ENCODE measurements at regions not wholly inside any gene's neighbourhood (a gene's known extent, or its start where the extent isn't known, plus 50 kb on each side); places are given as distances from the start of the nearest gene placed in this dataset.

GRCh38 chr6:9422138-9422537 lies 986.8 kb upstream of the SLC35B3 start:
- WGBS, 2 donors: 84 to 87% methylated on average over 2 of the region's 2 CpGs
- Histone ChIP-seq H3K27me3 (ENCODE audit: control insufficient read depth in 1 of 2, insufficient read depth in 2 of 2, low read length in 1 of 2) (no peaks in the 10 kb centered on the region), H3K4me1 (ENCODE audit: control insufficient read depth in 1 of 2, insufficient read depth in 2 of 2, low read length in 2 of 2) (no peaks in the 10 kb centered on the region), H3K27ac (ENCODE audit: low read depth in 1 of 2, low read length in 2 of 2) (no peak overlapping the region), H3K36me3 (ENCODE audit: control insufficient read depth in 1 of 2, insufficient read depth in 2 of 2, low read length in 1 of 2) (no peaks in the 10 kb centered on the region), H3K4me3 (ENCODE audit: low read length in 2 of 2) (no peak overlapping the region), H3K9me3 (ENCODE audit: control insufficient read depth, low read length) (no peaks in the 10 kb centered on the region)
- no peak for DNase-seq
- intact Hi-C loops (cut with DNase I): no loop called here
- ATAC-seq (ENCODE audit: low FRiP score): no peak

- 63 to 75% methylated on average over 6 of the region's 6 CpGs for WGBS, 2 donors
- DNase-seq (no peak), ATAC-seq (ENCODE audit: low FRiP score) (no peak)
- Histone ChIP-seq H3K4me3 (ENCODE audit: low read length in 2 of 2) (no peak overlapping the region), H3K9me3 (ENCODE audit: control insufficient read depth, low read length) (no peaks in the 10 kb centered on the region), H3K4me1 (ENCODE audit: control insufficient read depth in 1 of 2, insufficient read depth in 2 of 2, low read length in 2 of 2) (no peaks in the 10 kb centered on the region), H3K27me3 (ENCODE audit: control insufficient read depth in 1 of 2, insufficient read depth in 2 of 2, low read length in 1 of 2) (no peaks in the 10 kb centered on the region), H3K27ac (ENCODE audit: low read depth in 1 of 2, low read length in 2 of 2) (no peak overlapping the region), H3K36me3 (ENCODE audit: control insufficient read depth in 1 of 2, insufficient read depth in 2 of 2, low read length in 1 of 2) (no peaks in the 10 kb centered on the region)
- intact Hi-C loops (cut with DNase I): no loop called here
Measured at GRCh38 chr6:9420316-9421015, 985.1 kb upstream of the SLC35B3 start.

GRCh38 chr6:9417400-9417799 lies 982.1 kb upstream of the SLC35B3 start:
- ATAC-seq (ENCODE audit: low FRiP score) (no peak), DNase-seq (no peak)
- H3K9me3 ChIP-seq (ENCODE audit: control insufficient read depth, low read length): no peaks in the 10 kb centered on the region
- H3K36me3 ChIP-seq (ENCODE audit: control insufficient read depth in 1 of 2, insufficient read depth in 2 of 2, low read length in 1 of 2): no peaks in the 10 kb centered on the region
- intact Hi-C loops (cut with DNase I): no loop called here
- H3K4me1 ChIP-seq (ENCODE audit: control insufficient read depth in 1 of 2, insufficient read depth in 2 of 2, low read length in 2 of 2): no peaks in the 10 kb centered on the region
- no peak overlapping the region for H3K27ac ChIP-seq (ENCODE audit: low read depth in 1 of 2, low read length in 2 of 2)
- no peaks in the 10 kb centered on the region for H3K27me3 ChIP-seq (ENCODE audit: control insufficient read depth in 1 of 2, insufficient read depth in 2 of 2, low read length in 1 of 2)
- no peak overlapping the region for H3K4me3 ChIP-seq (ENCODE audit: low read length in 2 of 2)
- 70 to 76% methylated on average over 2 of the region's 2 CpGs for WGBS, 2 donors

GRCh38 chr6:9412951-9413559 lies 977.7 kb upstream of the SLC35B3 start:
- intact Hi-C loops (cut with DNase I): no loop called here

GRCh38 chr6:9409126-9409525 lies 973.8 kb upstream of the SLC35B3 start:
- no peak for ATAC-seq (ENCODE audit: low FRiP score)
- H3K9me3 ChIP-seq (ENCODE audit: control insufficient read depth, low read length): no peaks in the 10 kb centered on the region

More at GRCh38 chr6:9412951-9413559, 977.7 kb upstream of the SLC35B3 start:
- H3K4me3 ChIP-seq (ENCODE audit: low read length in 2 of 2): no peak overlapping the region
- no peak for ATAC-seq (ENCODE audit: low FRiP score)
- no peaks in the 10 kb centered on the region for H3K4me1 ChIP-seq (ENCODE audit: control insufficient read depth in 1 of 2, insufficient read depth in 2 of 2, low read length in 2 of 2)
- WGBS, 2 donors: 22 to 30% methylated on average over 5 of the region's 5 CpGs
- H3K27me3 ChIP-seq (ENCODE audit: control insufficient read depth in 1 of 2, insufficient read depth in 2 of 2, low read length in 1 of 2): no peaks in the 10 kb centered on the region
- H3K27ac ChIP-seq (ENCODE audit: low read depth in 1 of 2, low read length in 2 of 2): no peak overlapping the region
- no peak for DNase-seq
- H3K9me3 ChIP-seq (ENCODE audit: control insufficient read depth, low read length): no peaks in the 10 kb centered on the region
- H3K36me3 ChIP-seq (ENCODE audit: control insufficient read depth in 1 of 2, insufficient read depth in 2 of 2, low read length in 1 of 2): no peaks in the 10 kb centered on the region

GRCh38 chr6:9408402-9409117 lies 973.2 kb upstream of the SLC35B3 start:
- Histone ChIP-seq H3K4me1 (ENCODE audit: control insufficient read depth in 1 of 2, insufficient read depth in 2 of 2, low read length in 2 of 2) (no peaks in the 10 kb centered on the region), H3K27me3 (ENCODE audit: control insufficient read depth in 1 of 2, insufficient read depth in 2 of 2, low read length in 1 of 2) (no peaks in the 10 kb centered on the region), H3K27ac (ENCODE audit: low read depth in 1 of 2, low read length in 2 of 2) (no peak overlapping the region), H3K4me3 (ENCODE audit: low read length in 2 of 2) (no peak overlapping the region), H3K36me3 (ENCODE audit: control insufficient read depth in 1 of 2, insufficient read depth in 2 of 2, low read length in 1 of 2) (no peaks in the 10 kb centered on the region), H3K9me3 (ENCODE audit: control insufficient read depth, low read length) (no peaks in the 10 kb centered on the region)
- no peak for ATAC-seq (ENCODE audit: low FRiP score)
- 66 to 72% methylated on average over 2 of the region's 2 CpGs for WGBS, 2 donors
- no peak for DNase-seq
- intact Hi-C loops (cut with DNase I): no loop called here

More at GRCh38 chr6:9409126-9409525, 973.8 kb upstream of the SLC35B3 start:
- DNase-seq: no peak
- WGBS, 2 donors: 31 to 37% methylated on average over 2 of the region's 2 CpGs
- Histone ChIP-seq H3K4me1 (ENCODE audit: control insufficient read depth in 1 of 2, insufficient read depth in 2 of 2, low read length in 2 of 2) (no peaks in the 10 kb centered on the region), H3K27me3 (ENCODE audit: control insufficient read depth in 1 of 2, insufficient read depth in 2 of 2, low read length in 1 of 2) (no peaks in the 10 kb centered on the region), H3K27ac (ENCODE audit: low read depth in 1 of 2, low read length in 2 of 2) (no peak overlapping the region), H3K36me3 (ENCODE audit: control insufficient read depth in 1 of 2, insufficient read depth in 2 of 2, low read length in 1 of 2) (no peaks in the 10 kb centered on the region), H3K4me3 (ENCODE audit: low read length in 2 of 2) (no peak overlapping the region)
- intact Hi-C loops (cut with DNase I): no loop called here

GRCh38 chr6:9405825-9406224 lies 970.5 kb upstream of the SLC35B3 start:
- intact Hi-C loops (cut with DNase I): no loop called here
- no peak for ATAC-seq (ENCODE audit: low FRiP score)
- H3K36me3 ChIP-seq (ENCODE audit: control insufficient read depth in 1 of 2, insufficient read depth in 2 of 2, low read length in 1 of 2): no peaks in the 10 kb centered on the region
- no peaks in the 10 kb centered on the region for H3K9me3 ChIP-seq (ENCODE audit: control insufficient read depth, low read length)
- WGBS, 2 donors: 84 to 89% methylated on average over 7 of the region's 7 CpGs
- H3K4me3 ChIP-seq (ENCODE audit: low read length in 2 of 2): no peak overlapping the region
- no peaks in the 10 kb centered on the region for H3K4me1 ChIP-seq (ENCODE audit: control insufficient read depth in 1 of 2, insufficient read depth in 2 of 2, low read length in 2 of 2)
- H3K27me3 ChIP-seq (ENCODE audit: control insufficient read depth in 1 of 2, insufficient read depth in 2 of 2, low read length in 1 of 2): no peaks in the 10 kb centered on the region
- DNase-seq: no peak
- no peak overlapping the region for H3K27ac ChIP-seq (ENCODE audit: low read depth in 1 of 2, low read length in 2 of 2)

- 87 to 88% methylated on average over 6 of the region's 6 CpGs for WGBS, 2 donors
- H3K36me3 ChIP-seq (ENCODE audit: control insufficient read depth in 1 of 2, insufficient read depth in 2 of 2, low read length in 1 of 2): no peaks in the 10 kb centered on the region
- no peaks in the 10 kb centered on the region for H3K4me1 ChIP-seq (ENCODE audit: control insufficient read depth in 1 of 2, insufficient read depth in 2 of 2, low read length in 2 of 2)
- H3K4me3 ChIP-seq (ENCODE audit: low read length in 2 of 2): no peak overlapping the region
- no peak overlapping the region for H3K27ac ChIP-seq (ENCODE audit: low read depth in 1 of 2, low read length in 2 of 2)
- H3K9me3 ChIP-seq (ENCODE audit: control insufficient read depth, low read length): no peaks in the 10 kb centered on the region
- ATAC-seq (ENCODE audit: low FRiP score): no peak
- no peak for DNase-seq
- H3K27me3 ChIP-seq (ENCODE audit: control insufficient read depth in 1 of 2, insufficient read depth in 2 of 2, low read length in 1 of 2): no peaks in the 10 kb centered on the region
- intact Hi-C loops (cut with DNase I): no loop called here
Measured at GRCh38 chr6:9405369-9405768, 970.0 kb upstream of the SLC35B3 start.
